Activated T-cell treated with anti-CD3 and anti-CD28 coated beads, Interleukin-2, amount 50 U/mL, for 4 hours (primary cell): ENCODE measurements at regions not wholly inside any gene's neighbourhood (a gene's known extent, or its start where the extent isn't known, plus 50 kb on each side); places are given as distances from the start of the nearest gene placed in this dataset.
"Not testable (repeated sequence)": the region's sequence is repeated elsewhere in the genome, so short reads cannot be mapped to it uniquely, and the experiment has no call there.

Source experiments
- ATAC-seq, 2 donors: fragments of 200-7000 bp; cut with Tn5 transposase; one replicate each; pipeline ENCODE4 v1.10.0; 2021
- DNase-seq: peaks from one replicate; pipeline ENCODE4 v3.0.0-alpha.2; 2020
- H3K27me3 Mint-ChIP-seq: one replicate; pipeline ENCODE4 v1.8.0; 2021; ENCODE audit warnings: low read depth, mixed read lengths
- H3K36me3 Mint-ChIP-seq: one replicate; pipeline ENCODE4 v1.8.0; 2022; ENCODE audit warnings: mixed read lengths; ENCODE audit not compliant: insufficient read depth
- H3K4me1 Mint-ChIP-seq: one replicate; pipeline ENCODE4 v1.8.0; 2021; ENCODE audit warnings: low read depth, mixed read lengths
- H3K4me3 Mint-ChIP-seq: one replicate; pipeline ENCODE4 v1.8.0; 2021; ENCODE audit warnings: mild to moderate bottlenecking, moderate library complexity, mixed read lengths
- H3K9me3 Mint-ChIP-seq: one replicate; pipeline ENCODE4 v1.8.0; 2021; ENCODE audit warnings: mixed read lengths

DNA sequence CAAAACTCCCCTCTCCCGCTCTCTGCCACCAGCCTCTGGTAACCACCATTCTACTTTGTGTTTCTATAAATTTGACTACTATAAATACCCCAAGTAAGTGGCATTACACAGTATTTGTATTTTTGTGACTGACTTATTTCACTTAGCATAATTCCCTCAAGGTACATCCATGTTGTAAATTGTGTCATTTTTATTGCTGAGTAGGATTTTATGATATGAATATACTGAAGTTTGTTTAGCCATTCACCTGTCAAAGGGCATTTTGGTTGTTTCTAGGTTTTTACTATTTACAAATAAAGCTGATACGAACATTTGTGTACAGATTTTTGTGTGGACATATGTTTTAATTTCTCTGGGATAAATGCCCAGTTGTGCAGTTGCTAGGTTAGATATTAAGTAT lies 174.0 kb upstream of the MMADHC start:
- no peak for ATAC-seq

DNA sequence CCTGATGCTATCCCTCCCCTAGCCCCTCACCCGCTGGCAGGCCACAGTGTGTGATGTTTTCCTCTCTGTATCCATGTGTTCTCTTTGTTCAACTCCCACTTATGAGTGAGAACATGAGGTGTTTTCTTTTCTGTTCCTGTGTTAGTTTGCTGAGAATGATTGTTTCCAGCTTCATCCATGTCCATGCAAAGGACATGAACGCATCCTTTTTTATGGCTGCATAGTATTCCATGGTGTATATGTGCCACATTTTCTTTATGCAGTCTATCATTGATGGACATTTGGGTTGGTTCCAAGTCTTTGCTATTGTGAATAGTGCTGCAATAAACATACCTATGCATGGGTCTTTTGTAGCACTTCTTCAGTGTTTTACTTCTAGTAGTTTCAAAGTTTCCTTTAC lies 171.8 kb upstream of the MMADHC start:
- H3K4me1 Mint-ChIP-seq, ATAC-seq, H3K36me3 Mint-ChIP-seq, DNase-seq, H3K27me3 Mint-ChIP-seq, H3K4me3 Mint-ChIP-seq: not testable (repeated sequence)
- peaks cover 12% of the 10 kb centered on the region for H3K9me3 Mint-ChIP-seq

More for the DNA sequence above, 174.0 kb upstream of the MMADHC start:
- Mint-ChIP-seq H3K36me3 (no peaks in the 10 kb centered on the region), H3K4me3 (no peak overlapping the region), H3K9me3 (peaks cover 7% of the 10 kb centered on the region), H3K27me3 (no peaks in the 10 kb centered on the region), H3K4me1 (no peaks in the 10 kb centered on the region)
- DNase-seq = no peak

DNA sequence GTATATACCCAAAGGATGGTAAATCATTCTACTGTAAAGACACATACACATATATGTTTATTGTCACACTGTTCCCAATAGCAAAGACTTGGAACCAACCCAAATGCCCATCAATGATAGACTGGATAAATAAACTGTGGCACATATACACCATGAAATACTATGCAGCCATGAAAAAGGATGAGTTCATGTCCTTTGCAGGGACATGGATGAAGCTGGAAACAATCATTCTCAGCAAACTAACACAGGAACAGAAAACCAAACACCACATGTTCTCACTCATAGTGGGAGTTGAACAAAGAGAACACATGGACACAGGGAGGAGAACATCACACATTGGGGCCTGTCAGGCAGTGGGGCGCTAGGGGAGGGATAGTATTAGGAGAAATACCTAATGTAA lies 167.1 kb upstream of the MMADHC start:
- H3K4me1 Mint-ChIP-seq, H3K27me3 Mint-ChIP-seq, ATAC-seq: not testable (repeated sequence)

DNA sequence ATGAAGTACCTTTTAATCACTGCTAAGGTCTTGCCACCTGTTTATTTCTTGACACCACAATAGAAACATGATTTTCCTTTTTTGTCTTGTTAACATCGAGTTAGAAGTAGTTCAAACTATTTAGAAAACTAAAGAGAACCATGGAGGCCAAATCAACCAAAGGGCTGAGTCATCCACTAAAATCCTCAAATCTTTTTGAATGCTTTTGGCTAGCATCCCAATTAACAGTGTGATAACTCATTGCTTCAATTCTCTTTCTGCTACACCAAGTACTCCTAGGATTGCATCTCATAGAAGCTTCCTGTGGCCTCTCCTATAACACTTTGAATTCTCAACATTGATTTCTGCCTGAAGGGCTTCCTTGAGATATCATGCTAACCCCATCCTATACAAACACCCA lies 159.9 kb upstream of the MMADHC start:
- DNase-seq (no peak), ATAC-seq (no peak)
- H3K4me3 Mint-ChIP-seq = no peak overlapping the region

More for the DNA sequence above, 167.1 kb upstream of the MMADHC start:
- DNase-seq, H3K36me3 Mint-ChIP-seq, H3K4me3 Mint-ChIP-seq: not testable (repeated sequence)
- H3K9me3 Mint-ChIP-seq = peaks cover 15% of the 10 kb centered on the region

DNA sequence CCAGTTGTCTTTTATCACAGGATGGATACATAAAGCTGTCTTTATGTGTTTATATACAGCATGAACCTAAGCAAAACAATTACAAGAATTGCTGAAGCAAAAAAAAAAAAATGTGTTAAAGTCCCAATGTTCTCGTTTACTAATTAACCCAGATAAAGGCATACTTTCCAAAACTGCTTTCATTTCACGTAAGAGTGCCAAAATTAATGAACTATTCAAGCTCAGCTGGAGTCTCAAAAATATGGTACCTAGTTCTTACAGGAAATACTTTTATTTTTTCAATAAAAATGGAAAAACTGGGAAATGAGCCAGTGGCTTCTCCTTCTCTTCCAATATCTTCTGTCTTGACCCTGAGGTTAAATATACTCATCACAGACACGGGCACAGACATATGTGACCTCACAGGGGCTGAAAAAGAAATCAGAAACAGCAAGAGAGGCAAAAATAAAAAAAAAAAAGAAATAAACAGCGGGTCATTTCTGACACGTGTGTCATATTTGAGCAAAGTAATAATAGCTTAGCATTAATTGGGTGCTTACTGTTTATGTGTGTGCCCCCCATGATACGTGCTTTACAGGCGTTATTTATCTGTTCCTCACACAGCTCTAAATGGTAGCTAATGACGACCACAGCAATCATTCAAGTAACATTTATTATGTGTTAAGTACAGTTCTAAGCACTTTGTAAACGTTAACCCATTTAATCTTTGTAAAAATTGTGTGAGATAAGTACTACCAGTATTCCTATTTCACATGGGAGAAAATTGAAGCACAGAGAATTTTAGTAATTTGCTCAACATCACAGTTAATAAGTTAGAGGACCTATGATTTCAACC lies 158.0 kb upstream of the MMADHC start:
- ATAC-seq (no peak), DNase-seq (no peak)
- no peaks in the 10 kb centered on the region for H3K4me1 Mint-ChIP-seq
- H3K36me3 Mint-ChIP-seq = no peaks in the 10 kb centered on the region
- no peaks in the 10 kb centered on the region for H3K27me3 Mint-ChIP-seq
- H3K4me3 Mint-ChIP-seq = no peak overlapping the region
- no peaks in the 10 kb centered on the region for H3K9me3 Mint-ChIP-seq

More for the DNA sequence above, 159.9 kb upstream of the MMADHC start:
- H3K9me3 Mint-ChIP-seq = no peaks in the 10 kb centered on the region
- no peaks in the 10 kb centered on the region for H3K4me1 Mint-ChIP-seq
- no peaks in the 10 kb centered on the region for H3K27me3 Mint-ChIP-seq
- H3K36me3 Mint-ChIP-seq = no peaks in the 10 kb centered on the region

DNA sequence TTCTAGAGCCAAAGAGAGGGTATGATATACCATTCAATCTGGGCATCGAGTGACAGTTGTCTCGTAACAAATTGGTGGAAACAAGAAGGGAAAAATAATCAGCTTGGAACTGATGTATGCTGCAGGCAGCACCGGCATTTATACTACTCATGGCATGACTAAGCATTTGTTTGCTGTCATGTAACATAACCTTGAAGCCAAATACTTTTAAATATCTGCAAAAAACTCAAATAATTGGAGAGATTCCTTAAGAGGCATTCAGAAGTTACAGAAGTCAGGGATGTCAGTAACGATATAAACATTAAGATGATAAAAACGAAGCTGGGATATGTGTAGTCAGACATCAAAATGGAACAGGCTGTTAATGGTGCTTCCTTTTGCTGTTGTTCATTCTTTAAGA lies 157.3 kb upstream of the MMADHC start:
- no peaks in the 10 kb centered on the region for H3K36me3 Mint-ChIP-seq
- no peak for ATAC-seq
- H3K4me3 Mint-ChIP-seq = no peak overlapping the region
- no peaks in the 10 kb centered on the region for H3K27me3 Mint-ChIP-seq
- no peaks in the 10 kb centered on the region for H3K9me3 Mint-ChIP-seq
- H3K4me1 Mint-ChIP-seq = no peaks in the 10 kb centered on the region
- DNase-seq = no peak

DNA sequence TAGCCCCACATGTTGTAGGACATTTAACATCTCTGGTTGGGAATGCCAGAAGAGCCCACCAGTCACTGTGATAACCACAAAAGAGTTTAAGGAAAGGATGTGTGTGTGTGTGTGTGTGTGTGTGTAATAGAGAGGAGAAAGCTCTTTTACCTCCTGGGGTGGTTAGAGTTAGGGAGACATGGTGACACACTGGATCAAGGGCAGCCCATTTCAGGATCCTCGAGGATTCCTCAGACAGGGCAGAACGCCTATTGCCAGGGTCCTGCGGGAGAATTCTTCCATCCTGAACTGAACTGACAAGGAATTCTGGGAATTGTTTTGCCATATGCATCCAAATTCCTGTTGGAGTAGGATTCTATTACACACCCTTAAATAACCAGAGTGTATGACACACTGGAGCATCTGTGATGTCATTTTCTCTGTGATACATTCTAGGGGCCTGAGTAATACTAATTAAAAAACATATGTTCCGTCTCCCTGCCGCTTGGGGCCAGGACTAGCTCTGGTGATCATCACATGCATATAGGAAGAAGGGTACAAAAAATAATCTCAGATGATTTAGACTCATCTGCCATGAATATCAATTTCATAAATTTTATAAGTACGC lies 156.4 kb upstream of the MMADHC start:
- H3K4me1 Mint-ChIP-seq = no peaks in the 10 kb centered on the region

DNA sequence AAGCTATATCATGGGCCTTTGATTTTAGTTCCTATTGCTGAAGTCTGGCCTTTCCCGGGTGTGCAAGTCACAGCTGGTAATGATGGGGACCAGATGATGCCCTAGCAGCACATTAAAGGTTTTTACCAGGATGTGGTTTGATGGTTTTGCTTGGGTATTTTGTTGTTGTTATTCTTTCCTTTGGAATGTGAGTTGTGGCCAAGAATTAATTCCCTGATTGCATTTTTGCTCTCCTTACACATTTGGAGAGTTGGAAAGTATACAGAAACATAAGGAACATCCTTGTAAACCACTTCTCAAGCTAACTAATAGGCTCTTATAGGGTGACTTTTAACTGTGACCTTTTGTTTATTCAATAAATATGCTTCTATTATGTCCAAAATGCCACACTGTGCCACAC lies 154.1 kb upstream of the MMADHC start:
- H3K27me3 Mint-ChIP-seq = no peaks in the 10 kb centered on the region
- H3K4me1 Mint-ChIP-seq = no peaks in the 10 kb centered on the region
- no peak overlapping the region for H3K4me3 Mint-ChIP-seq
- H3K9me3 Mint-ChIP-seq = no peaks in the 10 kb centered on the region
- ATAC-seq = no peak
- no peaks in the 10 kb centered on the region for H3K36me3 Mint-ChIP-seq
- DNase-seq = no peak

More for the DNA sequence above, 156.4 kb upstream of the MMADHC start:
- Mint-ChIP-seq H3K4me3 (no peak overlapping the region), H3K27me3 (no peaks in the 10 kb centered on the region), H3K36me3 (no peaks in the 10 kb centered on the region), H3K9me3 (no peaks in the 10 kb centered on the region)
- ATAC-seq = no peak
- DNase-seq = no peak

DNA sequence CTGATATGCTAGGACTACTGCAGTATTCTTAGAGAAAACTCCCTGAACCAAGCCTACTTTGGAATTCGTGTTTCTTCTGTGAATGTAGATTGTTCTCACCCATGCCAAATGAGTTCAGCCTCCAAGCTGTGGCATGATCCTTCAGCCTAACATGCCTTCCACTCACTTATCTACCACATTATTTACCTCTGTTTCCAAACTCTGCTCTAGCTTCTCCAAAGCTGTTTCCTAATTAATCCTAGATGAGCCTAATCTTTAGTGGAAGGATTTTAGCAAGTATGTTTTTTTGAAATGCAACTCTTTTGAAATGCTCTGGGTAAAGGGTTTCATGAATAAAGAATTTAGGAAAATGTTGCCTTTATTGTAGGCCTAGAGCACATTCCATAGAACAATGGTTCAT lies 152.9 kb upstream of the MMADHC start:
- ATAC-seq (no peak), DNase-seq (no peak)
- Mint-ChIP-seq H3K27me3 (no peaks in the 10 kb centered on the region), H3K36me3 (no peaks in the 10 kb centered on the region), H3K4me3 (no peak overlapping the region), H3K4me1 (no peaks in the 10 kb centered on the region), H3K9me3 (no peaks in the 10 kb centered on the region)

DNA sequence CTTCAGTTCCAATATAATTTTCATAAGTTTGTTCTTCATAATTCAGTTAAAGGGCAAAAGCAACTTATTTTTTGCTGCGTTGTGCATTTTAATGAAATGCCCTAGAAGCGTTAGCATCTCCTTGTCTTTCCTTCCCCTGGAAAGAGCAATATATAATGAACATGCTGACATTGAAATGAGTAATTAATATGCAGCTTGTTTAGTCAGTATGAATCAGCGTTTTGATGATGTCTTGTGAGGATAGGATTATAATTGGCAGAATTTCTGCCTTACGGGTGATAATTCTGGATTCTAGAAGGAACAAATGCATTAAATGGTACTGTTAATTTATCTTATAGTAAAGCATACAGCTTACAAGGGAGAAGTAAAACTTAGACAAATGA lies 152.3 kb upstream of the MMADHC start:
- H3K36me3 Mint-ChIP-seq = no peaks in the 10 kb centered on the region
- no peaks in the 10 kb centered on the region for H3K9me3 Mint-ChIP-seq
- H3K27me3 Mint-ChIP-seq = no peaks in the 10 kb centered on the region
- DNase-seq (no peak), ATAC-seq (no peak)
- no peaks in the 10 kb centered on the region for H3K4me1 Mint-ChIP-seq
- no peak overlapping the region for H3K4me3 Mint-ChIP-seq

DNA sequence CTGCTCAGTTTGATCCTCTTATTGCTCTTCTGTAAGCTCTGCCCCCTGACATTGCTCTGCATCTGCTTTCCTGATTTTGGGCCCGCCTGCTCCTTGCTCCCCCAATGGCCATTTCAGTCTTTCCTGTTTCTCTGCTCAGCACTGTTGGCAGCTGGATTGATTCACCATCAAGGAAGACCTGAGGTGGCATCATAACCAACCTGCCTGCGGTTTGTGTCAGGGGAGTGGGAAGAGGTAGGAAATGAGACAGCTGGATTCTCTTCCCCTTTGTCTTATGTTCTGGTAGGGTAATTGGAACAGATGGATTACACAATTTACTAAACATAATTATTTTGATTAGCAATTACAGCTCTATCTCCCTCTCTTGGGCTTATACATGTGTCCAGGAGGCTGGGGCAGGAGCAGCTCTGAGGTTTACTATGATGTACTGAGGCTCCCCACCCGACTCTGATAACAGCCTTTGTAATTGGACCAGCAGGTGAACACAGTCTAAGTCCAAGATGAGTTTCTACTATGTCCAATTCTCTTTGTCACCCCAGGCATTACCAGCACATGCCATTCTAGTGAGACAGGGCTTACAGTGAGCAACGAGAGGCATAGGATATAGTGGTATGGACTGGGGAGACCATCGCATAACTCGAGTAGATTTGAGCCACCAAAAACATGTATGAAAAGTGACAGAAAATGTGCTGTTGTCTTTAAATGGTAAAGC lies 151.8 kb upstream of the MMADHC start:
- no peaks in the 10 kb centered on the region for H3K27me3 Mint-ChIP-seq
- no peaks in the 10 kb centered on the region for H3K9me3 Mint-ChIP-seq
- no peak for ATAC-seq
- H3K36me3 Mint-ChIP-seq = no peaks in the 10 kb centered on the region
- H3K4me3 Mint-ChIP-seq = no peak overlapping the region
- H3K4me1 Mint-ChIP-seq = no peaks in the 10 kb centered on the region
- no peak for DNase-seq

DNA sequence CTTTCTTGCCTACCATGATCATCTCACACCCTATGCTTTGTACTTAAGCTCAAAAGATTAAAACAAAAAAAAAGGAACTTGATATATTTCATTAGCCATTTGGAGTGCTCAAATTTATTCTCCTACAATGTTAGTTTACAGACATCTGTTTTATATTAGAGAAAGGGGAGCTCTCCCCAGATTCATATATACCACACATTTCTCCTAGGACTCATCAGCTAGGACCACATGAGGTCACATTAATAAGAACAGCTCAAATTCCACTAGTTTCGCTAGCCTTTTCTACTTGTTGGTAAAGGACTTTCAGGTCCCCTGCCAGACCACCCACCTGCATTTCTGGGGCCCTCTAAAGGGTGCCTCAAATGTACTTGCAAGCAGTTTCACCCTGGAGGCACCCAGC lies 151.2 kb upstream of the MMADHC start:
- no peaks in the 10 kb centered on the region for H3K27me3 Mint-ChIP-seq
- no peaks in the 10 kb centered on the region for H3K9me3 Mint-ChIP-seq
- no peaks in the 10 kb centered on the region for H3K36me3 Mint-ChIP-seq
- H3K4me3 Mint-ChIP-seq = no peak overlapping the region
- no peaks in the 10 kb centered on the region for H3K4me1 Mint-ChIP-seq
- no peak for DNase-seq
- no peak for ATAC-seq

DNA sequence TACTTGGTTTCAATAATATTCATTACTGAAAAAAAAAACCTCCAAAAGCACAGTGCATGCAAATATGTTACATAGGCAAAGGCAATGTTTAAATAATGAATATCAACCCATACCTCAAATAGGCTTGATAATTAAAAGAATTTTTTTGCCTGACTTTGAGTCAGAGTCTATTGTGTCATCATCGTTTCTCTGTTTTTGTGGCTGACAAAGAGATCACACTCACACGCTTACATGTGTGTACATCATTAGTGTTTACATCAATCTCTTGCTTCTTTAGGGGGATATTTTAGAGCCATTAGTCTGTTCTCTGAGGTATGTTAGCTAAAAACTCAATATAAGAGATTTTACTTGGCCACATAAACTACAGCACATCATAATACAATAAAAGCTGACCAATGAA lies 150.3 kb upstream of the MMADHC start:
- Mint-ChIP-seq H3K9me3 (no peaks in the 10 kb centered on the region), H3K27me3 (no peaks in the 10 kb centered on the region), H3K4me1 (no peaks in the 10 kb centered on the region), H3K4me3 (no peak overlapping the region), H3K36me3 (no peaks in the 10 kb centered on the region)
- DNase-seq = no peak
- ATAC-seq = no peak

DNA sequence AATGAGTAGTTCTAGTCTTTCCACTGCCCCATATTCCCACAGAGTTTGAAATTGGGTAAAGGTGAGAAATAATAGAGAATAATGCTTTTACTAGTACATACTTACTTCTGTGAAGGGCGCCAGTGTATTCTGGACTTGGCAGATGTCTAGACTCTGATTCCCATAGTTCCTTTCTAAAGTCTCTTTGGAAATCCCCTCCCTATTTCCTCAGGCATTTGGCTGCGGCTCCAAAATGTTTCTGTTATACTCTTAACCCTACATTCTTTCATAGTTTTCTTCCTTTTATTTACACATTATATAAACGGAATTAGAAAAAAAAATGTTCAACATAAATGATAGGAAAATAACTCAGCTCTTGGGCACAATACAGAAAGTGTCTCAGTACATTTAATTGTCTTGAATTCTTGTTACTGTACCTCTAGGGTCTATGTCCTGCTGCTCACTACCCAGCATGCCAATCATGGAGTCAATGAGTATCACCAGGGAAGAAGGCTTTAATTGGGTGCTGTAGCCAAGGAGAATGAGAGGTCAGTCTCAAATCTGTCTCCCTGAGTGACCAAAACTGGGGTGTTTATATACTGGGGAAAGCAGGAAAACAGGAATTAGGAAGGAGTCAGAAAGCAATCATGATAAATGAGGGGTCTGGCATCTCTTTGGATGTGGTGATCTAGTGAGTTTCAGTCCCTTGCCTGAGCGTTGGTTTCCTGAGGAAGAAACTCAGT lies 147.8 kb upstream of the MMADHC start:
- Mint-ChIP-seq H3K36me3 (no peaks in the 10 kb centered on the region), H3K9me3 (no peaks in the 10 kb centered on the region), H3K4me3 (no peak overlapping the region), H3K27me3 (no peaks in the 10 kb centered on the region), H3K4me1 (no peaks in the 10 kb centered on the region)
- no peak for DNase-seq
- no peak for ATAC-seq
